MV-4-11 (cell line): ENCODE measurements at regions not wholly inside any gene's neighbourhood (a gene's known extent, or its start where the extent isn't known, plus 50 kb on each side); places are given as distances from the start of the nearest gene placed in this dataset.

ENCODE experiments used
- DNase-seq: peaks from one replicate; lab custom pipeline; 2025; lab: John Stamatoyannopoulos, UW

DNA sequence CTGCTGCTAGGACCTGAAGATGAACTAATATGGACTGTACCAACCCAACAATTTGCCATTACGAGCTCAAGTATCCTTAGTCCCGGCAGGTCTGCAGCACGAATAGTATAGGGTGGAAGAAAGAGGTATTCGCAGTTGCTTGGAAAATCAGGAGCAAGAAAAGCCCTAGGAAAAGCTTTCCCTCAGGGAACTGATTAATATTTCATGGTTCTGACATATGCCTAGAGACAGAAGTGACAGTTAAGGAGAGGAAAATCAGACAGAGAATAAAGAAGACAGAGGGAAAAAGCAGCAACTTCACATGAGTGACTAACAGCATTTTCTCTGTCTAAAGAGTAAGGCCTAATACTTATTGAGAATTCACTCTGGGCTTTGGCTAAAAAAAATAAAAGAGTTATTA lies 602.9 kb upstream of the ATP2B1 start:
- no peak for DNase-seq

GRCh38 chr12:90305379-90305778 lies 596.7 kb upstream of the ATP2B1 start:
- no peak for DNase-seq

GRCh38 chr12:90304231-90304630 lies 595.6 kb upstream of the ATP2B1 start:
- DNase-seq: no peak

- DNase-seq: no peak
These were observed 595.1 kb upstream of the ATP2B1 start for GRCh38 chr12:90303771-90304170.

DNA sequence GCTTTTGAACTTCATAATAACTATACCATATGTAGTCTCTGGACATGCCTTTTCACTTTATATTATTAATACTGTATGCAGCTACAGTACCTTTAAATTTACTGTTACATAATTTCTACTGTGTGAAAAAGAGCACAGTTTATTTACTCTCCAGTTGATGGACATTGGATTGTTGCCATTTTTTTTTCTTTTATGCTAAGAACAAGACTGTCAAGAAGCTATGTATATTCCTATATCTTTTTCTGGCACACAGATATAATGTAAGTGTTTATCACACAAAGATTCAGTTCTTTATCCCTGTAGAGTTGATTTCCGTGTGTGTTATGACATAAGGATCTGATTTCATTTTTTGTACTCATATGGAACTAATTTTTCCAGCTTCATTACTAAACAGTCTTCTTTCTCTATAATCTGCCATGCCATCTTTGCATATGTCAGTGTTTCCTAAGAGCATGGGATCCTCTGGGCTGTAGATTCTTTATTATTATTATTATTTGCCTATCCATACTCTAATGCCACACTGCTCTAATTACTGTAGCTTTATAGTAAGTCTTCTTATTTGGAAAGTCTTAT lies 593.0 kb upstream of the ATP2B1 start:
- no peak for DNase-seq

DNA sequence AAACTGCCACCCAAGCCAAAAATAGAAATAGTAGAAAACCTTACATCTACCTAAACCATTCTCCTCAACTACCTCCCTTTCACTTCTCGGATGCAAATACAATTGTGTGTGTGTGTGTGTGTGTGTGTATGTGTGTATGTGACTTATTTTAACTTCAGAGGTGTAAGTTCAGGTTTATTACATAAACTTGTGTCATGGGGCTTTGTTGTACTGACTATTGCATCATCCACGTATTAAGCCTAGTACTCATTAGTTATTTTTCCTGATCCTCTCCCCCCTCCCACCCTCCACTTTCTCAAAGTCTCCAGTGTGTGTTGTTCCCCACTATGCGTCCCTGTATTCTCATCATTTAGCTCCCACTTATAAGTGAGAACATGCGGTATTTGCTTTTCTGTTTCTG lies 592.5 kb upstream of the ATP2B1 start:
- DNase-seq: no peak

GRCh38 chr12:90299666-90300065 lies 591.0 kb upstream of the ATP2B1 start:
- DNase-seq: no peak

GRCh38 chr12:90299121-90299520 lies 590.5 kb upstream of the ATP2B1 start:
- DNase-seq: no peak

- no peak for DNase-seq
These were observed 589.8 kb upstream of the ATP2B1 start for GRCh38 chr12:90298289-90298948.

DNA sequence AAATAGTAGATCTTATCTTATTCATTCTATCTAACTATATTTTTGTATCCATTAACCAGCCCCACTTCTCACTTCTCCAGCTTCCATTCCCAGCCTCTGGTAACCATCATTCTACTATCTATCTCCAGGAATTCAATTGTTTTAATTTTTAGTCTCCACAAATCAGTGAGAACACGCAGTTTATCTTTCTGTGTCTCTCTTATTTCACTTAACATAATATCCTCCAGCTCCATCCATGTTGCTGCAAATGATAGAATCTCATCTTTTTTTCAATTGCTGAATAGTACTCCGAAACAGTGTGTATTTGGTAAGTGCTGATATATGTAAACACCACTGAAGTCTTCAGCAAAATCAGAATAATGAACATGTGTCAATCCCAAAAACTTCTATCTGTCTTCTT lies 587.2 kb upstream of the ATP2B1 start:
- DNase-seq: no peak

- DNase-seq: no peak
These were observed 583.5 kb upstream of the ATP2B1 start for GRCh38 chr12:90292183-90292582.

- no peak for DNase-seq
These were observed 582.6 kb upstream of the ATP2B1 start for GRCh38 chr12:90290980-90291975.

- DNase-seq: peak; percentile 6
These were observed 578.9 kb upstream of the ATP2B1 start for GRCh38 chr12:90287585-90287984.

DNA sequence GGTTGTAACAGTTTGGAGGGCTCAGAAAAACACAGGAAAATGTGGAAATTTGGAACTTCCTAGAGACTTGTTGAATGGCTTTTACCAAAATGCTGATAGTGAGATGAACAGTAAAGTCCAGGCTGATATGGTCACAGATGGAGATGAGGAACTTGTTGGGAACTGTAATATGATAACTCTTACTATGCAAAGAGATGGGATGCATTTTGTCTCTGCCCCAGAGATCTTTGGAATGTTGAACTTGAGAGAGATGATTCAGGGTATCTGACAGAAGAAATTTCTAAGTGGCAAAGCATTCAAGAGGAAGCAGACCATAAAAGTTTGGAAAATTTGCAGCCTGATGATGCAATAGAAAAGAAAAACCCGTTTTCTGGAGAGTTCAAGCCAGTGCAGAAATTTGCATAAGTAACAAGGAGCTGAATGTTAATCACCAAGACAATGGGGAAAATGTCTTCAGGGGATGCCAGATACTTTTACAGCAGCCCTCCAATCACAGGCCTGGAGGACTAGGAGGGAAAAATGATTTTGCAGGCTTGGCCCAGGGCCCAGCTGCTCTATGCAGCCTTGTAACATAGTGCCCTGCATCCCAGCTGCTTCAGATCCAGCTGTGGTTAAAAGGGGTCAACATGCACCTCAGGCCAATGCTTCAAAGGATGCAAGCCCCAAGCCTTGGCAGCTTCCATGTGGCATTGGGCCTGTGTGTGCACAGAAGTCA lies 572.7 kb upstream of the ATP2B1 start:
- DNase-seq: no peak

GRCh38 chr12:90280564-90281058 lies 572.0 kb upstream of the ATP2B1 start:
- no peak for DNase-seq

- peak; percentile 29 for DNase-seq
These were observed 571.4 kb upstream of the ATP2B1 start for GRCh38 chr12:90280033-90280432.

- DNase-seq: no peak
These were observed 566.5 kb upstream of the ATP2B1 start for GRCh38 chr12:90275088-90275487.

DNA sequence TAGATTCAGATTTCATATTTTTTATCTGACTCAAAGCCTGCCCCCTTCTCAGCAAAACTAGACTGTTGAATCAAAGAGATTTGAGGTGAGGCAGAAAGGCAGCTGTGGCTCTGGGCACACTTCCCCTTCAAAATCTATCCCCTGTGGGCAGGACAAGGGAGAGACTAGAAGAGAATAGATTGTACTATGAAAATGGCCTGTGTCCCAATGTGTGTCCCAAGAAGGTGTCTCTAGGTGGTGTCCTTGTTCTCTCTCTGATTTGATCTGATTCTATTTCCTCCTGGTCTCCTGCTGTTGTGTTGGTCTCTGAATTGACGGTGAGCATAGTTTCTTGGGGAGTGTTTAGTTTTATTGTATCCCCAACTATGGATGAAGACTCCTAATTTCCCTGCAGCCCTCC lies 565.8 kb upstream of the ATP2B1 start:
- peak; percentile 20 for DNase-seq

DNA sequence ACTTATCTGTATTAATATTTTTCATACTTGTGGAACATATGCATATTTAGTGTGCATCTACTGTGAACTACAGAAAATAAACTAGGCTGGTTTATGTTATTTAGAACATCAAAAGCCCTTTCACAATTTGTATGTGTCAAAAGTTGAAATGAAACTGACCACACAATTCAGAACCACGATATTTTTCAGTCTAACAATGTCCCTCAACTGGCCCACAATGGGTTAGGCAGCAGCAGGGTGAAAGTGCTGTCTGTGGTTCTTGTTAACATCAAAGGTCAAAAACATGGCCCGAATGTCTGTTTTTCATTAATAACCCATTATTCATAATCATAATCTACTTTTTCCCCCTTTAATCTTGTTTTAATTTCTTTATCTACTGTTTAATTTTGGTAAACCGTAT lies 559.9 kb upstream of the ATP2B1 start:
- DNase-seq: peak; percentile 53

DNA sequence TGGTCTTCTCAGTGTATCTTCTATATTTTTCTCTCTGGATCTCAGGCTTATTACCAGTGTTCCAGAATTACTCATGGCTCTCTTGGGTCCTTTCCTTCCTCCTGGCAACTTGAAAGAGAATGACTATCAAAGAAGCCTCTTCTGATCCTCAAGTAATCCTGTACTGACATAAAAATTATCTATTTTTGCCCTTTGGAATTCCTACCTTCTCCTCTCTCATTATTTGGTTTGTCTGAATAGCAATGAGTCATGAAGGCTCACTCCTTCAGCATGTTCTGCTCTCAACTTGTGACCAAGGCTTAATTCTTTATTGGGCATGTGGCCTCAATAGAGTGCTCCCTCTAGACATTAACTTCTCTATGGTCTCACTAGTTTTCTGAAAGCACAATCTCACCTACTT lies 553.6 kb upstream of the ATP2B1 start:
- no peak for DNase-seq

- DNase-seq: no peak
These were observed 552.6 kb upstream of the ATP2B1 start for GRCh38 chr12:90261283-90261682.

DNA sequence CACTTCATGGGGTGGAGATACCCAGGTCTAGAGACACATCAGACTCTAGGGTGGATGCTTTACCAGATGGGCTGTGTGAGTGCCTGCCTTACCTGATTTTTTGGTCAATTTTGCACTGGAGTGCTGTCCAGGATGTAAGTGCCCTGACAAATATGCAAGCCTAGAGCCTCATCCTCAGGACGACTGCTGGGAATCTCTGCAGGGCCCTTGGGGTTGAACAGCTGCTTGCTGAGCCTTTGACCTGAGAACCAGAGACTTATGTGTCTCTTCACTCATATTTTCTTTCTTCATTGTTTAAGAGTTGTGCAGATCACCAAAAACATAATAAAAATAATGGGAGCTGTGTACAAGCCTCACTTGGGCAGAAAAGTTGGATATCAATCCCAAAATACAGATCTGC lies 551.5 kb upstream of the ATP2B1 start:
- no peak for DNase-seq
